NCI-H1092 treated with DMSO at 0.1 percent for 48 hours (cell line): ENCODE measurements at regions not wholly inside any gene's neighbourhood (a gene's known extent, or its start where the extent isn't known, plus 50 kb on each side); places are given as distances from the start of the nearest gene placed in this dataset.

Experiments used
- DNase-seq: peaks from one replicate; lab custom pipeline; 2025; lab: John Stamatoyannopoulos, UW

DNA sequence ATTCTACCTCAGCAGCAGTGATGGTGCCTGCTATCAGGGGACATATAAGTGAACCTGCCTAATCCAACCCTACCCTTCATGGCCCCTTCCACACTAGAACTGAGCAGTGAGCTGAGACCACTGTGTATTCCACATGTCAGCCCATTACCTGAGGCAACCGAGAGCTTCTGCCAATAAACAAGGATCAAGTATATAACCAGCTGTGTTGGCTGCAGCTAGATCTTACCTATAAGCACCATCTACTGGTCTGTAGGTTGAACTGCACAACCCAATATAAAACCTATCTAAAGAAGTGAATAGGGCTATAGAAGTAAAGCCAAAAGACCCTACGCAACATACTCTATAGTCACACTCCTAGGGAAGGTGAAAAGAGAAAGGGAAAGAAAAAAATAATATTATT, 376.9 kb downstream of the HHIPL2 start:
- peak; percentile 50 for DNase-seq

- no peak for DNase-seq
Measured at GRCh38 chr1:222168621-222169020, 379.3 kb downstream of the HHIPL2 start.

- no peak for DNase-seq
Measured at GRCh38 chr1:222167896-222168295, 380.0 kb downstream of the HHIPL2 start.

GRCh38 chr1:222167111-222167510, 380.8 kb downstream of the HHIPL2 start:
- DNase-seq: peak; percentile 7

- DNase-seq: no peak
Measured at GRCh38 chr1:222165629-222166028, 382.3 kb downstream of the HHIPL2 start.

DNA sequence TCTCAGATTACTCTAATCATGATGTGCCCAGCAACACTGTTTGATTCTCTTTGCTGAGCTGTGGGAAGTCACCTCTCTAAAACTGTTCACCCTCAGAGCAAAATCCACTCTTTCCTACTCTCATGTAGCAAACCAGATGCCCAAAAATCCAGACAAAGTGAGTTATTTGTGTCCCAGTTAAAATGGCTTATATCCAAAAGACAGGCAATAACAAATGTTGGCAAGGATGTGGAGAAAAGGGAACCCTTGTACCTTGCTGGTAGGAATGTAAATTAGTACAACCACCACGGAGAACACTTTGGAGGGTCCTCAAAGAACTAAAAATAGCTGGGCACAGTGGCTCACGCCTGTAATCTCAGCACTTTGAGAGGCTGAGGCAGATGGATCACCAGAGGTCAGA, 384.0 kb downstream of the HHIPL2 start:
- DNase-seq: no peak

- DNase-seq: no peak
Measured at GRCh38 chr1:222161676-222162075, 386.2 kb downstream of the HHIPL2 start.

- DNase-seq: no peak
Measured at GRCh38 chr1:222157612-222158011, 390.3 kb downstream of the HHIPL2 start.

DNA sequence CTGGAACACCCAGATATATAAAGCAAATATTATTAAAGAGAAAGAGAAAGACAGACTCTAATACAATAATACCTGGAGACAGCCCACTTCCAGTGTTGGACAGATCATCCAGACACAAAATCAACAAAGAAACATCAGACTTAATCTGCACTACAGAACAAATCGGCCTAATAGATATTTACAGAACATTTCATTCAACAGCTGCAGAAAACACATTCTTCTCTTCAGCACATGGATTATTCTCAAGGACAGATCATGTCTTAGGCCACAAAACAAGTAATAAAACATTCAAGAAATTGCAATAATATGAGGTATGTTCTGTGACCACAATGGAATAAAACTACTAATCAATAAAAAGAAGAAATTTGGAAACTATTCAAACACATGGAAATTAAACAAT, 398.3 kb upstream of the DUSP10 start:
- no peak for DNase-seq

- no peak for DNase-seq
Measured at GRCh38 chr1:222138095-222138494, 396.2 kb upstream of the DUSP10 start.

- DNase-seq: no peak
Measured at GRCh38 chr1:222136869-222137268, 395.0 kb upstream of the DUSP10 start.

DNA sequence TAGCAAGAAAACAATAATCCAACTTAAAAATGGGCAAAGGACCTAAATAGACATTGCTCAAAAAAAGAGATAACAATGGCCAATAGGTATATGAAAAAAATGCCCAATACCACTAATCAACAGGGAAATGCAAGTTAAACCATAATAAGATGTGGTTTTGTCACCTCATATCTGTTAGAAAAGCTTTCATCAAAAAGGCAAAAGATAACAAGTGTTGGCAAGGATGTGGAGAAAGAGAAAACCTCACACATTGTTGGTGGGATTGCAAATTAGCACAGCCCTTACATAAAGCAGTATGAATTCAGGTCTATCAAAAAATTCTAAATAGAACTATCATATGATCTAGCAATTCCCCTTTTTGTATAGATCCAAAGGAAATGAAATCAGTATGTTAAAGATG, 387.2 kb upstream of the DUSP10 start:
- DNase-seq: no peak

DNA sequence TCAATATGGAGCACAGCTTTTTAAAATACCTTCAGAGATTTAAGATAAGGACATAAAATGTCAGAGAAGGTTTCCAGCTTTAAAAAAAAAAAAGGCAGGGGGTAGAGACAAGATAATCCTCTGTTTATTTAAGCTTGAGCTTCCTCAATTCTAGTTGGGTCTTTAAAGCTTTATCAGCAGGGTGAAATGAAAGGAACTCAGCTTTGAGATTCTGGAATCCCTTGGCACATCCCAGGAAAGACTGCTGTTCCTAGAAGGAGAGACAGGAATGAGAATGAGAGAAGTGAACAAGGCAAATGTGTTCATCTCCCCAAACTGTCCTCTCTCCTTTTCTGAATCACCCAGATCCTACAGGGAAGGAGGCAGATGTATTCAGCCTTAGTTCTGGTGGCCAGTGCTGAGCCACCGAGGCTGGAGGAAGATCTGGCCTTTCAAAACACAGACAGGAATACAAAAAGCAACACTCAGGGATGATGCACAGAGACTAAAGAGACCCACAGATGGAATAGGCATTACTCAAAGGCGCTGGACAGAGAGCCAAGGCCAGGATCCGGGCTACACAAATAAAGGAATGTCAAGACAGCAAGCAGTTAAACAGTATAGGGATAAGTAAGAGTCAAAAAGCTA, 385.8 kb upstream of the DUSP10 start:
- DNase-seq: no peak

- no peak for DNase-seq
Measured at GRCh38 chr1:222127096-222127495, 385.2 kb upstream of the DUSP10 start.

GRCh38 chr1:222126052-222126451, 384.2 kb upstream of the DUSP10 start:
- no peak for DNase-seq

- peak; percentile 5 for DNase-seq
Measured at GRCh38 chr1:222124602-222125001, 382.7 kb upstream of the DUSP10 start.

DNA sequence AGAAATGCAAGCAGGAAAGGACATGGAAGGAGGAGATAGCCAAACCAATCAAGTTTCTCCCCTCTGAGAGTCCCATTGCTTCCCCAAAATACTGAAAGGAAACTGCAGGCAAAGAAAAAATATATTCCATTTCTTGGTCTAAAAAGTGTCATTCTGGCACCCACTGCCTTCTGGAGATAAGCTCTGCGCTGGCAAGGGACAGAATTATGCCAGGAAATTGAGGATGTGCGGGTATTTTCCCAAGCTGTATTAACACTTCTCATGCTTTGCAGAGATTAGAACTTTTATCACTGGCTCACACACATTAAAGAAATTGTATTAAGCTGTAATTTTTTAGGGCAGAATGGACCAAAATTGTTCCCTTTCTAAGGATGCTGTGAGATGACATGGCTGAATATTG, 381.2 kb upstream of the DUSP10 start:
- no peak for DNase-seq

DNA sequence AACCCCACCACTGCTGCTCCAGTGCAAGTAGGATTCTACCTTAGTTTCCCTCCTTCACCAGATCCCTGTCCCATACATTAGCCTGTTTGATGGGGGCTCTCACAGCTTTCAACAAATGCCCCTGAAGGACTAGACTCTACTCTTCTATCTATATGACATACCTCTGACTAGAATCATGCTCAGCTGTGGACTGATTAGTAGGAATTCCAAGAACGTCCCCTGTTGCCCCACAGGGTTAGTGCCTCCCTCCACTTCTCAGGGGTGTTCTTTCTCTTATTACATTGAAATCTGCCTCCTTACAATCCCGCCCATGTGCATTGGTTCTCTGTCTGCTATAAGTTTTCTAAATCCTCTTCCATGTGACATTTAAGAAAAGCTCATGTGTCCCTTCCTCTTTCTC, 375.9 kb upstream of the DUSP10 start:
- DNase-seq: no peak

GRCh38 chr1:222114536-222115156, 372.8 kb upstream of the DUSP10 start:
- no peak for DNase-seq

DNA sequence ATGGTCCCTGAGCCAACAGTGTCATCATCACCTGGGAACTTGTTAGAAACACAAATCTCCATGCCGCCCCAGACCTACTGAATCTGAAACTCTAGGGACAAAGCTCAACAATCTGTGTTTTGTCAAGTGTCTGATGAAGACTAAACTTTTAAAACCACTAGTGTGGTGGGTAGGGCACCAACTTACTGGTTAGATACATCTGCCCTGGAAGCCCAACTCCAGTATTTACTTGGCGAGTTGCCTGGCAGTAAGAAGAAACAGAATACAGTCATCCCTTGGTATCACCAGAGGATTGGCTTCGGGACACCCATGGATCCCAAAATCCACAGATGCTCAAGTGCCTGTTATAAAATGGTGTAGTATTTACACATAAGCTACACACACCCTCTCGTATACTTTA, 367.9 kb upstream of the DUSP10 start:
- no peak for DNase-seq

GRCh38 chr1:222107975-222108374, 366.1 kb upstream of the DUSP10 start:
- DNase-seq: no peak

DNA sequence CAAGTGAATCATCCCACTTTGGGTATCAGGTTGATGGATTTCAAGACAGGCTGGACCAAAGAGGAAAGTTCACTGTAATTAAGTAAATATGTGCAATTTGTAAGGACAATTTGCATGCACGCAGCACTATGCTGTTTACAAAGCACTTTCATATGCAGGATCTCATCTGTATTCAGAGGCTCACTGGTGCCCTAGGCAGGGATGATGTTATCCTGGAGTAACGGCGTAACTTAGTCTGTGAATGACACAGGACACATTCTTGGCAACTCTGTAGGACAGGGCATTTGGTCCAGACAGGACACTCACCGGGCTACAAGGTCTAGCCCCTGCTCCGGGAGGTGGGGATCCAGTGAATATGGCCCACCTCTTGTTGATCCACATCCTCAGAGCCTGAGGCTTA, 365.4 kb upstream of the DUSP10 start:
- DNase-seq: no peak

- DNase-seq: no peak
Measured at GRCh38 chr1:222106377-222106776, 364.5 kb upstream of the DUSP10 start.

DNA sequence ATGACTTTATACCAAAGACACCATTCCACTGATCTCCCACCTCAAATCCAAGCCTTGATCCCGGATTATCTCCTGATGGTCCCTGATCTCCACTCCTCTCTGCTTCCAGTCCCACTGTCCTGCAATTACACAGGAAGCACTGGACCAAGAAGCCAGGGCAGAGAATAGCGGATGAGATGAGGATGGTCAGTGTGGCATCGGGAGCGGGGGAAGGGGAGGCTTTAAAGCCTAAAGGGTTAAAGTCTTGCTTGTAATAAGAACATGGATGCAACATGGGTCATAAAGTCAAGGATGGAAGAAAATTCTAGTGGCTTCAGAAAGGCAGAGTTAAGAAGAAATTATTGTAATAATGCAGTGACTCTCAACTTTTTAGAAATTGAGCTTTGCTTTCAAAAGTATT, 364.0 kb upstream of the DUSP10 start:
- DNase-seq: no peak
